ENCODE measurements at regions not wholly inside any gene's neighbourhood (a gene's known extent, or its start where the extent isn't known, plus 50 kb on each side); places are given as distances from the start of the nearest gene placed in this dataset.

- Histone ChIP-seq H3K4me3 (ENCODE audit: insufficient read depth in 1 of 2, low read depth in 1 of 2, low read length in 2 of 2) (no peak overlapping the region), H3K4ac (ENCODE audit: low read depth in 1 of 2, low read length in 2 of 2) (no peak overlapping the region), H3K9me3 (ENCODE audit: control insufficient read depth, low read length) (no peaks in the 10 kb centered on the region), H3K36me3 (ENCODE audit: control insufficient read depth in 1 of 2, insufficient read depth in 2 of 2, low read depth in 1 of 2, low read length in 2 of 2) (no peaks in the 10 kb centered on the region), H4K8ac (ENCODE audit: low read length) (no peak overlapping the region), H2BK12ac (ENCODE audit: low read length in 2 of 2) (no peak overlapping the region), H3K14ac (ENCODE audit: low read length in 2 of 2) (no peak overlapping the region), H3K79me1 (replicated peaks; ENCODE audit: low read length, poor library complexity, severe bottlenecking) (no peaks in the 10 kb centered on the region), H3K23ac (ENCODE audit: low read length in 2 of 2) (no peak overlapping the region), H3K9ac (ENCODE audit: low read length) (no peak overlapping the region), H3K27me3 (ENCODE audit: control insufficient read depth in 1 of 2, insufficient read depth in 1 of 2, low read length in 2 of 2) (no peaks in the 10 kb centered on the region), H3K4me2 (ENCODE audit: low read length, poor library complexity, severe bottlenecking) (no peak overlapping the region), H2AK5ac (ENCODE audit: low read length, severe bottlenecking) (no peak overlapping the region), H2BK15ac (ENCODE audit: low read depth, poor library complexity, severe bottlenecking) (no peak overlapping the region), H3K4me1 (ENCODE audit: control insufficient read depth, insufficient read depth, low read depth, low read length) (no peaks in the 10 kb centered on the region), H3K18ac (ENCODE audit: low read depth in 1 of 2, low read length in 2 of 2) (no peak overlapping the region), H4K91ac (ENCODE audit: low read length) (no peak overlapping the region), H2AFZ (ENCODE audit: low read depth, low read length) (no peak overlapping the region), H2BK5ac (ENCODE audit: low read depth, low read length, poor library complexity, severe bottlenecking) (no peak overlapping the region), H2BK120ac (ENCODE audit: low read depth, low read length) (no peak overlapping the region), H3K27ac (ENCODE audit: low read length, poor library complexity, severe bottlenecking) (no peak overlapping the region)
- WGBS = 96% methylated on average over 4 of the region's 4 CpGs
- DNase-seq = no peak
Observed at GRCh38 chr6:4587171-4587570, 189.0 kb upstream of the CDYL start.

GRCh38 chr6:4586469-4586859, 189.7 kb upstream of the CDYL start:
- Histone ChIP-seq H3K4ac (ENCODE audit: low read depth in 1 of 2, low read length in 2 of 2) (no peak overlapping the region), H4K8ac (ENCODE audit: low read length) (no peak overlapping the region), H2BK12ac (ENCODE audit: low read length in 2 of 2) (no peak overlapping the region), H3K14ac (ENCODE audit: low read length in 2 of 2) (no peak overlapping the region), H3K4me2 (ENCODE audit: low read length, poor library complexity, severe bottlenecking) (no peak overlapping the region), H3K36me3 (ENCODE audit: control insufficient read depth in 1 of 2, insufficient read depth in 2 of 2, low read depth in 1 of 2, low read length in 2 of 2) (no peaks in the 10 kb centered on the region), H3K9me3 (ENCODE audit: control insufficient read depth, low read length) (peaks cover 1% of the 10 kb centered on the region), H2AFZ (ENCODE audit: low read depth, low read length) (no peak overlapping the region), H2BK15ac (ENCODE audit: low read depth, poor library complexity, severe bottlenecking) (no peak overlapping the region), H3K18ac (ENCODE audit: low read depth in 1 of 2, low read length in 2 of 2) (no peak overlapping the region), H3K4me3 (ENCODE audit: insufficient read depth in 1 of 2, low read depth in 1 of 2, low read length in 2 of 2) (no peak overlapping the region), H2BK5ac (ENCODE audit: low read depth, low read length, poor library complexity, severe bottlenecking) (no peak overlapping the region), H3K27me3 (ENCODE audit: control insufficient read depth in 1 of 2, insufficient read depth in 1 of 2, low read length in 2 of 2) (no peaks in the 10 kb centered on the region), H2AK5ac (ENCODE audit: low read length, severe bottlenecking) (no peak overlapping the region), H2BK120ac (ENCODE audit: low read depth, low read length) (no peak overlapping the region), H3K23ac (ENCODE audit: low read length in 2 of 2) (no peak overlapping the region), H3K4me1 (ENCODE audit: control insufficient read depth, insufficient read depth, low read depth, low read length) (no peaks in the 10 kb centered on the region), H3K27ac (ENCODE audit: low read length, poor library complexity, severe bottlenecking) (no peak overlapping the region), H3K9ac (ENCODE audit: low read length) (no peak overlapping the region), H3K79me1 (replicated peaks; ENCODE audit: low read length, poor library complexity, severe bottlenecking) (no peaks in the 10 kb centered on the region), H4K91ac (ENCODE audit: low read length) (no peak overlapping the region)
- WGBS = 91% methylated on average over 3 of the region's 3 CpGs
- DNase-seq = no peak

GRCh38 chr6:4585682-4586468, 190.3 kb upstream of the CDYL start:
- H3K4me2 ChIP-seq (ENCODE audit: low read length, poor library complexity, severe bottlenecking) = no peak overlapping the region
- H2BK12ac ChIP-seq (ENCODE audit: low read length in 2 of 2) = peak overlapping the region in 1 of 2 experiments; percentile 43
- no peaks in the 10 kb centered on the region for H3K4me1 ChIP-seq (ENCODE audit: control insufficient read depth, insufficient read depth, low read depth, low read length)
- no peak overlapping the region for H2BK5ac ChIP-seq (ENCODE audit: low read depth, low read length, poor library complexity, severe bottlenecking)
- no peak overlapping the region for H3K23ac ChIP-seq (ENCODE audit: low read length in 2 of 2)
- no peak for DNase-seq
- H2BK120ac ChIP-seq (ENCODE audit: low read depth, low read length) = no peak overlapping the region
- H3K4ac ChIP-seq (ENCODE audit: low read depth in 1 of 2, low read length in 2 of 2) = no peak overlapping the region
- H3K27ac ChIP-seq (ENCODE audit: low read length, poor library complexity, severe bottlenecking) = no peak overlapping the region
- H3K14ac ChIP-seq (ENCODE audit: low read length in 2 of 2) = no peak overlapping the region
- H3K27me3 ChIP-seq (ENCODE audit: control insufficient read depth in 1 of 2, insufficient read depth in 1 of 2, low read length in 2 of 2) = no peaks in the 10 kb centered on the region
- WGBS = 97% methylated on average over 5 of the region's 5 CpGs
- peaks cover 3% of the 10 kb centered on the region for H3K9me3 ChIP-seq (ENCODE audit: control insufficient read depth, low read length)
- H2AK5ac ChIP-seq (ENCODE audit: low read length, severe bottlenecking) = no peak overlapping the region
- no peaks in the 10 kb centered on the region for H3K79me1 ChIP-seq (replicated peaks; ENCODE audit: low read length, poor library complexity, severe bottlenecking)
- H2BK15ac ChIP-seq (ENCODE audit: low read depth, poor library complexity, severe bottlenecking) = no peak overlapping the region
- H3K18ac ChIP-seq (ENCODE audit: low read depth in 1 of 2, low read length in 2 of 2) = no peak overlapping the region
- H3K4me3 ChIP-seq (ENCODE audit: insufficient read depth in 1 of 2, low read depth in 1 of 2, low read length in 2 of 2) = no peak overlapping the region
- H3K36me3 ChIP-seq (ENCODE audit: control insufficient read depth in 1 of 2, insufficient read depth in 2 of 2, low read depth in 1 of 2, low read length in 2 of 2) = no peaks in the 10 kb centered on the region
- H2AFZ ChIP-seq (ENCODE audit: low read depth, low read length) = no peak overlapping the region
- H4K8ac ChIP-seq (ENCODE audit: low read length) = no peak overlapping the region
- no peak overlapping the region for H4K91ac ChIP-seq (ENCODE audit: low read length)
- no peak overlapping the region for H3K9ac ChIP-seq (ENCODE audit: low read length)

GRCh38 chr6:4584801-4585200, 191.4 kb upstream of the CDYL start:
- no peak overlapping the region for H3K4ac ChIP-seq (ENCODE audit: low read depth in 1 of 2, low read length in 2 of 2)
- no peaks in the 10 kb centered on the region for H3K4me1 ChIP-seq (ENCODE audit: control insufficient read depth, insufficient read depth, low read depth, low read length)
- no peak overlapping the region for H2BK5ac ChIP-seq (ENCODE audit: low read depth, low read length, poor library complexity, severe bottlenecking)
- H3K18ac ChIP-seq (ENCODE audit: low read depth in 1 of 2, low read length in 2 of 2) = no peak overlapping the region
- H2AK5ac ChIP-seq (ENCODE audit: low read length, severe bottlenecking) = no peak overlapping the region
- H4K91ac ChIP-seq (ENCODE audit: low read length) = no peak overlapping the region
- H3K27ac ChIP-seq (ENCODE audit: low read length, poor library complexity, severe bottlenecking) = no peak overlapping the region
- no peak overlapping the region for H2BK120ac ChIP-seq (ENCODE audit: low read depth, low read length)
- no peak overlapping the region for H3K4me2 ChIP-seq (ENCODE audit: low read length, poor library complexity, severe bottlenecking)
- H2AFZ ChIP-seq (ENCODE audit: low read depth, low read length) = no peak overlapping the region
- no peak for DNase-seq
- peaks cover 3% of the 10 kb centered on the region for H3K9me3 ChIP-seq (ENCODE audit: control insufficient read depth, low read length)
- no peak overlapping the region for H2BK12ac ChIP-seq (ENCODE audit: low read length in 2 of 2)
- no peak overlapping the region for H3K4me3 ChIP-seq (ENCODE audit: insufficient read depth in 1 of 2, low read depth in 1 of 2, low read length in 2 of 2)
- no peaks in the 10 kb centered on the region for H3K27me3 ChIP-seq (ENCODE audit: control insufficient read depth in 1 of 2, insufficient read depth in 1 of 2, low read length in 2 of 2)
- no peaks in the 10 kb centered on the region for H3K79me1 ChIP-seq (replicated peaks; ENCODE audit: low read length, poor library complexity, severe bottlenecking)
- no peak overlapping the region for H4K8ac ChIP-seq (ENCODE audit: low read length)
- WGBS = 100% methylated on average over 5 of the region's 5 CpGs
- H3K23ac ChIP-seq (ENCODE audit: low read length in 2 of 2) = no peak overlapping the region
- no peak overlapping the region for H3K9ac ChIP-seq (ENCODE audit: low read length)
- no peaks in the 10 kb centered on the region for H3K36me3 ChIP-seq (ENCODE audit: control insufficient read depth in 1 of 2, insufficient read depth in 2 of 2, low read depth in 1 of 2, low read length in 2 of 2)
- H2BK15ac ChIP-seq (ENCODE audit: low read depth, poor library complexity, severe bottlenecking) = no peak overlapping the region
- H3K14ac ChIP-seq (ENCODE audit: low read length in 2 of 2) = no peak overlapping the region

All from mesenchymal stem cell (in vitro differentiated cells and primary cell).